Adipocyte (in vitro differentiated cells): ENCODE measurements at regions not wholly inside any gene's neighbourhood (a gene's known extent, or its start where the extent isn't known, plus 50 kb on each side); places are given as distances from the start of the nearest gene placed in this dataset.
"Not testable (repeated sequence)": the region's sequence is repeated elsewhere in the genome, so short reads cannot be mapped to it uniquely, and the experiment has no call there.

Source experiments
- DNase-seq: peaks from one replicate; pipeline ENCODE4 v3.0.0-alpha.2; 2015; ENCODE audit warnings: low read depth
- H3K27me3 ChIP-seq: replicated peaks from 2 replicates; pipeline ENCODE4 v1.7.0; 2013; ENCODE audit warnings: mild to moderate bottlenecking, low read length, moderate library complexity; ENCODE audit not compliant: control insufficient read depth, insufficient read depth
- H3K36me3 ChIP-seq: 2 replicates; pipeline ENCODE4 v1.7.0; 2013; ENCODE audit warnings: low read length, mild to moderate bottlenecking, moderate library complexity; ENCODE audit not compliant: control insufficient read depth, insufficient read depth, severe bottlenecking
- H3K4me1 ChIP-seq: 2 replicates; pipeline ENCODE4 v1.7.0; 2013; ENCODE audit warnings: mild to moderate bottlenecking, low read length, moderate library complexity; ENCODE audit not compliant: control insufficient read depth, insufficient read depth
- H3K4me3 ChIP-seq: 2 replicates; pipeline ENCODE4 v1.7.0; 2013; ENCODE audit warnings: mild to moderate bottlenecking, low read length, moderate library complexity
- H3K9ac ChIP-seq: 2 replicates; pipeline ENCODE4 v1.7.0; 2013; ENCODE audit warnings: mild to moderate bottlenecking, low read length, moderate library complexity
- H3K9me3 ChIP-seq: 2 replicates; pipeline ENCODE4 v1.7.0; 2013; ENCODE audit warnings: mild to moderate bottlenecking, low read length, moderate library complexity; ENCODE audit not compliant: control insufficient read depth

DNA sequence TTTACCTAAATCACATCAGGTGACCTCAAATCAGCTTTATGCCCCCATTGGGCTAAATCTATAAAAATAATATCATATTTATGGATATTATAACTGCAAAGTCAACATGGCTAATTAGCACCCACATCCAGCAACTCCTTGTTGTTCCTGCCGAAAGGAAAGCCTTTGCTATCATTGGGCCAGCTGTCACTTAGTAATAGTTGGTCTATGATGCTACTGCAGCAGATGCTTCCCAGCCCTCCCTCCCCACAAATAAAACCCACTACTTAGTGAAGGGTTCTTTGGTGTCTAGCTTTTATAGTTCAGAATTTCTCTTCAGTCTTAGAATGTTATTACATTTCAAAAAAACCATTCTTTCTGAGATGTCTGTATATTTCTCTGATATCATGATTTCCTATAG, 116.9 kb upstream of the ENPEP start:
- Histone ChIP-seq H3K4me3 (no peak overlapping the region), H3K36me3 (no peaks in the 10 kb centered on the region), H3K27me3 (no peaks in the 10 kb centered on the region), H3K9me3 (no peaks in the 10 kb centered on the region), H3K4me1 (no peaks in the 10 kb centered on the region), H3K9ac (no peak overlapping the region)
- DNase-seq = no peak

DNA sequence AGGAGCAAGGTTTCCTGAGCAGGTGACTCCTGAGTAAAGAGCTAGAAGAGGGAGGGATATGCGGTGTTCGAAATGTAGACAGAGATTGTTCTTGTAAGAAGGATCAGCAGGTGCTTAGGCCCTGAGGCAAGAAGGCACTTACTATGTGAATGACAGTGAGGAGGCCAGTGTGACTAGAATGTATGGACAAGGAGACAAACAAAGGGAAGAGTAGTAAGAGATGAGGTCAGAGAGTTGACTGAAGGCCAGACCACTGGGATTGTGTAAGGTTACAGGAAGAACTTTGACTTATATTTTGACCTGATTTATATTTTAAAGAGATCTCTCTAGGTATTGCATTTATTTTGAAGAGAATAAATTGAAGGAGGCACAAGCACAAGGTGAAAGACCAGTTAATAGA, 118.4 kb upstream of the ENPEP start:
- H3K4me3 ChIP-seq = no peak overlapping the region
- no peak for DNase-seq
- H3K9ac ChIP-seq = no peak overlapping the region
- H3K4me1 ChIP-seq = no peaks in the 10 kb centered on the region
- no peaks in the 10 kb centered on the region for H3K9me3 ChIP-seq
- H3K27me3 ChIP-seq = peaks cover 5% of the 10 kb centered on the region
- no peaks in the 10 kb centered on the region for H3K36me3 ChIP-seq

- Histone ChIP-seq H3K36me3 (no peaks in the 10 kb centered on the region), H3K4me3 (no peak overlapping the region), H3K9me3 (no peaks in the 10 kb centered on the region), H3K9ac (no peak overlapping the region), H3K4me1 (no peaks in the 10 kb centered on the region), H3K27me3 (peaks cover 5% of the 10 kb centered on the region)
- DNase-seq = no peak
These were observed 121.5 kb upstream of the ENPEP start for GRCh38 chr4:110354460-110354859.

DNA sequence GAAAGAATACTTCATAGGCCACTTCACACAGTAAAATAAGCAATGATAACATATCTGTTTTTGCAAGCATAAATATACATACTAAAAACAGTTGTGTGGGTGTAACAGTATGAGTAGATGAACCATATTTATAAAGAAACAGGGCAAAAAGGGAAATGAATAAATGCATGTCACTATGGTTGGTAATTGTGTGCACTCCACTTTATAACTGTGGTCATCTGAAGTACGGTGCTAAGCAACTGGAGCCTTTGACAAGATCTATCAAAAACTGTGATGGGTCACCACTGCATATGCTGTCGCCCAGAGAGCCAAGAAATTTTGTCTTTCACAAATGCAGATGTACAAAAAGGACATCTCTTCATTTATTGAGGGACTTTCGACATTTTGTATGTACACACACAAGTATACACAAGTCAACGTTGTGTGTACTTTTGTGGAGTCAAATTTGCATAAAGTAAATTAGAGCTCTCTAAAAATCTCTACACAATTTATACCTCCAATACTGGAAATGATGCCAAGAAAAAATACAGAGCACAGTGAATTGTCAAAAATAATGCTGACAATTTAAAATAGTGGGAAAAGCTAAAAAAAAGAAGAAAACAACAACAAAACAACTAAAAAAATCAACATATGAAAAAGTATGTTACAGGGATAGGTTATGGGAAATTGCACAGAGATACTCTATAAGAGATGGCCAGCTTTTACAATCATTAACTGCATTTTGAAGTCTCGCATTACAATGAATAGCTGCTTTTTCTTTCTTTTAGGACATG, 123.1 kb upstream of the ENPEP start:
- peaks cover 5% of the 10 kb centered on the region for H3K27me3 ChIP-seq

DNA sequence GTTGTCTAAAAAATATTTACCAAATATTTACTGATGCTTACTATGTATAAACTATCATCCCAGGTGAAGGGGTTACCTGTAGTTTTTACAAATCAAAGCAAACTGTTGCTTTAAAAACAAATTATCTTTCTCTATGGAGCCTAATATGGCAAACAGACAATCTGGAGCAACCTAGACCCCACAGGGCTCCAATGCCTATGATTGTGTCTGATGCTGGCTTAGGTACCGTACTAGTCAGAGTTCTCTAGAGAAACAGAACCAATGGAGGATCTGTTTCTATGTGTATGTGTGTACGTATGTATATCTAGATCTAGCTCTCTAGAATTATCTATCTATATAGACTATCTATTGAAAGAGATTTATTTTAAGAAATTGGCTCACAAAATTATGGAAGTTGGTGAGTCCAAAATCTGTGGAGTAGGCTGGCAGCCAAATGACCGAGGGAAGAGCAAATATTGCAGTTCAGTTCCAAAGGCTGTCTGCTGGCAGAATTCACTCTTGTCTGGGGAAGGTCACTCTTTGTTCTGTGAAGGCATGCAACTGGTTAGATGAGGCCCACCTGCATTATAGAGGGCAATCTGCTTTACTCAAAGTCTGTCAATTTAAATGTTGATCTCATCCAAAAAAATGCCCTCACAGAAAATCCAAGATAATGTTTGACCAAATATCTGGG, 127.1 kb upstream of the ENPEP start:
- H3K9me3 ChIP-seq = no peaks in the 10 kb centered on the region
- H3K36me3 ChIP-seq = no peaks in the 10 kb centered on the region
- H3K9ac ChIP-seq = no peak overlapping the region
- no peak for DNase-seq
- H3K4me3 ChIP-seq = no peak overlapping the region
- no peaks in the 10 kb centered on the region for H3K4me1 ChIP-seq
- H3K27me3 ChIP-seq = peaks cover 5% of the 10 kb centered on the region

More for the DNA sequence above, 123.1 kb upstream of the ENPEP start:
- DNase-seq = no peak
- no peak overlapping the region for H3K9ac ChIP-seq
- H3K9me3 ChIP-seq = no peaks in the 10 kb centered on the region
- H3K4me1 ChIP-seq = no peaks in the 10 kb centered on the region
- no peaks in the 10 kb centered on the region for H3K36me3 ChIP-seq
- H3K4me3 ChIP-seq = no peak overlapping the region

DNA sequence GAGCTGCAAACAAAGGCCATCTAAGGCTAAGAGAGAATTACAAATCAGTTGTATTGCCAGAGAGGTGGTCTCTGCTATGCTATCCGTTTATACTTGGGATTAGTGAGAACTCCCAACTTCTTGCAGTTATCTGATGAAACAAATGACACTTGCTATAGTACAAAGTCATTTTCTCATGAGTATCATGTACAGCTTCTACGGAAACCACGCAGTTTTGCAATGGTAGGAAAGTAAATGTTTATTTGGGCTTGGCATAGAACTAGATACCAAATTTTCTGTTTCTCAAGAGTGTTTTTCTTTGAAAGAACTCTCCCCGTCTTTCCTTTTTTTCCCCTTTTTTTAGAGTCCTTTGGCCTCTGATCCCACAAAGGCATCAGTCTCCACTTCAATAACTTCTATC, 128.2 kb upstream of the ENPEP start:
- no peaks in the 10 kb centered on the region for H3K27me3 ChIP-seq
- no peak overlapping the region for H3K9ac ChIP-seq
- no peak overlapping the region for H3K4me3 ChIP-seq
- DNase-seq = no peak
- H3K9me3 ChIP-seq = peaks cover 2% of the 10 kb centered on the region
- no peaks in the 10 kb centered on the region for H3K36me3 ChIP-seq
- no peaks in the 10 kb centered on the region for H3K4me1 ChIP-seq

- DNase-seq = peak; percentile 48
- Histone ChIP-seq H3K36me3 (no peaks in the 10 kb centered on the region), H3K9me3 (peaks cover 3% of the 10 kb centered on the region), H3K4me1 (no peaks in the 10 kb centered on the region), H3K9ac (no peak overlapping the region), H3K4me3 (no peak overlapping the region), H3K27me3 (no peaks in the 10 kb centered on the region)
These were observed 131.8 kb upstream of the ENPEP start for GRCh38 chr4:110344165-110344564.

DNA sequence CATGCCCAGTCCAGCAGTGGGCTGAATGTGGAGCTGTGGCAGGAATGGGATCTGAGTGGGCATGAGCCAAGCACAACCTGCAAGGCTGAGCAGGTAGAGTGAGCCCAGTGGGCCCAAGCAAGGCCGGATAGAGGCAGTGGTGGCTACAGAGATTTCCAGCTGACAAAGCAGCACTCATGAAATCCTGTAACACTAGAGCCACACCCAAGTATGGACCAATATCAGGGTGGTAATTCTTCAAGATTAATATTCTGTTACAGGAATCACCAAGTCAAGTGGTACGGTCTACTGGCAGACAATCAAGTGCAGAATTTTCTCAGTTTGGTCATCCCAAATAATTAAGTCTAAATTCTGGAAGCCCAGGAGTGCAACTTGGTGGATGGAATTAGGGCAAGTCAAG, 132.4 kb upstream of the ENPEP start:
- DNase-seq = no peak
- Histone ChIP-seq H3K27me3 (no peaks in the 10 kb centered on the region), H3K4me3 (no peak overlapping the region)

DNA sequence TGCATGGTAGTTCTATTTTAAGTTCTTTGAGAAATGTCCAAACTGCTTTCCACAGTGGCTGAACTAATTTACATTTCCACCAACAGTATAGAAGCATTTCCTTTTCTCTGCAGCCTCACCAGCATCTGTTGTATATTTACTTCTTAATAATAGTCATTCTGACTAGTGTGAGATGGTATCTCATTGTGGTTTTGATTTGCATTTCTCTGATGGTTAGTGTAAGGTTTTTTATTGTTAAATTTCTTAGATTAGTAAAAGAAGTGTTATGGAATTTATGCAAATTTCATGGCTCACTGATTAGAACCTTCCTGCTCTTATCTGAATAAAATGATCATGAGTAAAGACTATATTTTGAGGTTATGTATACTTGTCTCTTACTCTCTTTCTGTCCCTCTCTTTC, 134.8 kb upstream of the ENPEP start:
- H3K4me3 ChIP-seq, H3K36me3 ChIP-seq: not testable (repeated sequence)

More for the DNA sequence above, 132.4 kb upstream of the ENPEP start:
- Histone ChIP-seq H3K9ac (no peak overlapping the region), H3K4me1 (no peaks in the 10 kb centered on the region), H3K36me3 (no peaks in the 10 kb centered on the region), H3K9me3 (peaks cover 3% of the 10 kb centered on the region)

GRCh38 chr4:110335399-110335798, 137.0 kb upstream of the ELOVL6 start:
- H3K27me3 ChIP-seq = no peaks in the 10 kb centered on the region
- no peak for DNase-seq
- no peaks in the 10 kb centered on the region for H3K9me3 ChIP-seq
- H3K36me3 ChIP-seq = no peaks in the 10 kb centered on the region
- H3K9ac ChIP-seq = no peak overlapping the region
- no peaks in the 10 kb centered on the region for H3K4me1 ChIP-seq
- no peak overlapping the region for H3K4me3 ChIP-seq

More for the DNA sequence above, 134.8 kb upstream of the ENPEP start:
- not testable (repeated sequence) for H3K4me1 ChIP-seq, H3K9ac ChIP-seq, H3K9me3 ChIP-seq, H3K27me3 ChIP-seq, DNase-seq

DNA sequence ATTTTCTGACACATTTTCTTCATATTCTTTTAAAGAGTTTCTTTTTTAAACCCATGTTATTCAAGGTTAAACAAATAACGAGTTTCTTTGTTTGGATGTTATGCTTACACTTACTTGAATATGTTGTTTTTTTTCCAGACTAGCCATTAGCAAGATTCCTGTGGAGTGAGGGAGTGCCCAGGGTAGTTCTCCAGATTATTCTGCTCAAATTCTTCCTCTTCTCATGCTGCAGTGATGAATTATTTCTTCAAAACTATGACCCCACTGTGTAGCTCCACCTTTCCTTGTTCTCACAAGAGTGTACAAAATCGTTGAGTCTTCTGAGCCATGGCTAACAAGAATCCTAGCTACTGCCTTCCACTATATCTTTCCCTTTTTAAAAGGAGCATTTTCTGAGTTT, 134.1 kb upstream of the ELOVL6 start:
- Histone ChIP-seq H3K4me1 (no peaks in the 10 kb centered on the region), H3K9me3 (peaks cover 3% of the 10 kb centered on the region), H3K9ac (no peak overlapping the region), H3K27me3 (no peaks in the 10 kb centered on the region), H3K4me3 (no peak overlapping the region), H3K36me3 (no peaks in the 10 kb centered on the region)
- DNase-seq = no peak
